ENCODE measurements at regions not wholly inside any gene's neighbourhood (a gene's known extent, or its start where the extent isn't known, plus 50 kb on each side); places are given as distances from the start of the nearest gene placed in this dataset.
A peak's percentile ranks its signal among the peaks of the same experiment; 100 is the strongest.

- no peak overlapping the region for H3K27ac ChIP-seq (ENCODE audit: low read depth, low read length)
- H3K4me1 ChIP-seq (ENCODE audit: control insufficient read depth in 2 of 2, insufficient read depth in 2 of 2, low read length in 2 of 2) = no peaks in the 10 kb centered on the region
- Mint-ChIP-seq H3K27ac (no peak overlapping the region), H3K4me3 (no peak overlapping the region), H3K27me3 (peaks cover 0 to 19% (median 4%) of the 10 kb centered on the region in 5 donors), H3K9me3 (peaks cover 0 to 7% (median 0%) of the 10 kb centered on the region in 11 donors), H3K36me3 (no peaks in the 10 kb centered on the region), H3K4me1 (peaks cover 0 to 2% (median 0%) of the 10 kb centered on the region in 7 donors)
- ChIA-PET POLR2A (no interaction called here), CTCF (no interaction called here)
- H3K9me3 ChIP-seq (ENCODE audit: control insufficient read depth in 2 of 3, low read length in 3 of 3) = no peaks in the 10 kb centered on the region
- DNase-seq (no peak), ATAC-seq (no peak)
- H3K36me3 ChIP-seq (ENCODE audit: control insufficient read depth in 2 of 3, insufficient read depth in 3 of 3, low read length in 3 of 3) = no peaks in the 10 kb centered on the region
- intact Hi-C loops (cut with micrococcal nuclease) = no loop called here
- H3K27me3 ChIP-seq (ENCODE audit: control insufficient read depth in 2 of 2, insufficient read depth in 2 of 2, low read length in 2 of 2) = no peaks in the 10 kb centered on the region
- no peak overlapping the region for H3K4me3 ChIP-seq (ENCODE audit: low read length)
Observed at GRCh38 chr6:71486461-71486860, 197.8 kb downstream of the OGFRL1 start.

GRCh38 chr6:71488186-71488585 is 199.6 kb downstream of the OGFRL1 start:
- intact Hi-C loops (cut with micrococcal nuclease) = no loop called here
- H3K4me3 ChIP-seq (ENCODE audit: low read length) = no peak overlapping the region
- H3K27me3 ChIP-seq (ENCODE audit: control insufficient read depth in 2 of 2, insufficient read depth in 2 of 2, low read length in 2 of 2) = no peaks in the 10 kb centered on the region
- no peaks in the 10 kb centered on the region for H3K9me3 ChIP-seq (ENCODE audit: control insufficient read depth in 2 of 3, low read length in 3 of 3)
- ChIA-PET CTCF (no interaction called here), POLR2A (no interaction called here)
- no peaks in the 10 kb centered on the region for H3K4me1 ChIP-seq (ENCODE audit: control insufficient read depth in 2 of 2, insufficient read depth in 2 of 2, low read length in 2 of 2)
- no peaks in the 10 kb centered on the region for H3K36me3 ChIP-seq (ENCODE audit: control insufficient read depth in 2 of 3, insufficient read depth in 3 of 3, low read length in 3 of 3)
- DNase-seq = no peak
- no peak overlapping the region for H3K4me3 Mint-ChIP-seq
- no peak overlapping the region for H3K27ac Mint-ChIP-seq
- no peak overlapping the region for H3K27ac ChIP-seq (ENCODE audit: low read depth, low read length)
- H3K36me3 Mint-ChIP-seq = no peaks in the 10 kb centered on the region
- peaks cover 0 to 2% (median 0%) of the 10 kb centered on the region in 7 donors for H3K4me1 Mint-ChIP-seq
- peaks cover 0 to 2% (median 0%) of the 10 kb centered on the region in 11 donors for H3K9me3 Mint-ChIP-seq
- peaks cover 0 to 12% (median 5%) of the 10 kb centered on the region in 5 donors for H3K27me3 Mint-ChIP-seq
- ATAC-seq = no peak

GRCh38 chr6:71489736-71490135 is 201.1 kb downstream of the OGFRL1 start:
- no peak overlapping the region for H3K4me3 Mint-ChIP-seq
- H3K36me3 ChIP-seq (ENCODE audit: control insufficient read depth in 2 of 3, insufficient read depth in 3 of 3, low read length in 3 of 3) = no peaks in the 10 kb centered on the region
- no peaks in the 10 kb centered on the region for H3K36me3 Mint-ChIP-seq
- ChIA-PET POLR2A (no interaction called here), CTCF (no interaction called here)
- H3K9me3 Mint-ChIP-seq = peaks cover 0 to 2% (median 0%) of the 10 kb centered on the region in 11 donors
- intact Hi-C loops (cut with micrococcal nuclease) = no loop called here
- no peaks in the 10 kb centered on the region for H3K27me3 ChIP-seq (ENCODE audit: control insufficient read depth in 2 of 2, insufficient read depth in 2 of 2, low read length in 2 of 2)
- H3K4me1 ChIP-seq (ENCODE audit: control insufficient read depth in 2 of 2, insufficient read depth in 2 of 2, low read length in 2 of 2) = no peaks in the 10 kb centered on the region
- H3K27ac Mint-ChIP-seq = no peak overlapping the region
- peaks cover 0 to 10% (median 8%) of the 10 kb centered on the region in 5 donors for H3K27me3 Mint-ChIP-seq
- ATAC-seq = no peak
- no peaks in the 10 kb centered on the region for H3K9me3 ChIP-seq (ENCODE audit: control insufficient read depth in 2 of 3, low read length in 3 of 3)
- DNase-seq = no peak
- no peak overlapping the region for H3K4me3 ChIP-seq (ENCODE audit: low read length)
- peaks cover 0 to 2% (median 0%) of the 10 kb centered on the region in 7 donors for H3K4me1 Mint-ChIP-seq
- no peak overlapping the region for H3K27ac ChIP-seq (ENCODE audit: low read depth, low read length)

GRCh38 chr6:71490876-71491275 is 202.3 kb downstream of the OGFRL1 start:
- H3K27ac Mint-ChIP-seq = no peak overlapping the region
- intact Hi-C loops (cut with micrococcal nuclease) = no loop called here

GRCh38 chr6:71491844-71492243 is 203.2 kb downstream of the OGFRL1 start:
- no peak overlapping the region for H3K27ac ChIP-seq (ENCODE audit: low read depth, low read length)
- no peaks in the 10 kb centered on the region for H3K27me3 ChIP-seq (ENCODE audit: control insufficient read depth in 2 of 2, insufficient read depth in 2 of 2, low read length in 2 of 2)
- no peaks in the 10 kb centered on the region for H3K4me1 ChIP-seq (ENCODE audit: control insufficient read depth in 2 of 2, insufficient read depth in 2 of 2, low read length in 2 of 2)
- no peaks in the 10 kb centered on the region for H3K36me3 ChIP-seq (ENCODE audit: control insufficient read depth in 2 of 3, insufficient read depth in 3 of 3, low read length in 3 of 3)
- H3K4me1 Mint-ChIP-seq = peaks cover 0 to 11% (median 5%) of the 10 kb centered on the region in 7 donors
- no peak overlapping the region for H3K27ac Mint-ChIP-seq
- H3K9me3 ChIP-seq (ENCODE audit: control insufficient read depth in 2 of 3, low read length in 3 of 3) = no peaks in the 10 kb centered on the region
- H3K36me3 Mint-ChIP-seq = no peaks in the 10 kb centered on the region
- DNase-seq (no peak), ATAC-seq (no peak)
- H3K9me3 Mint-ChIP-seq = peaks cover 0 to 2% (median 0%) of the 10 kb centered on the region in 11 donors
- no peak overlapping the region for H3K4me3 Mint-ChIP-seq
- intact Hi-C loops (cut with micrococcal nuclease) = no loop called here
- peaks cover 0 to 14% (median 7%) of the 10 kb centered on the region in 5 donors for H3K27me3 Mint-ChIP-seq
- H3K4me3 ChIP-seq (ENCODE audit: low read length) = no peak overlapping the region
- POLR2A ChIA-PET = no interaction called here
- CTCF ChIA-PET = no interaction called here

More at GRCh38 chr6:71490876-71491275, 202.3 kb downstream of the OGFRL1 start:
- no peaks in the 10 kb centered on the region for H3K27me3 ChIP-seq (ENCODE audit: control insufficient read depth in 2 of 2, insufficient read depth in 2 of 2, low read length in 2 of 2)
- ChIA-PET POLR2A (interaction anchor here (0.6 kb wide), 1 partner anchor 9 kb away, joined by 3 read pairs; no protein-coding TSS in a partner anchor), CTCF (no interaction called here)
- DNase-seq (no peak), ATAC-seq (no peak)
- no peaks in the 10 kb centered on the region for H3K4me1 ChIP-seq (ENCODE audit: control insufficient read depth in 2 of 2, insufficient read depth in 2 of 2, low read length in 2 of 2)
- peaks cover 0 to 2% (median 0%) of the 10 kb centered on the region in 11 donors for H3K9me3 Mint-ChIP-seq
- H3K27ac ChIP-seq (ENCODE audit: low read depth, low read length) = no peak overlapping the region
- peaks cover 0 to 14% (median 7%) of the 10 kb centered on the region in 5 donors for H3K27me3 Mint-ChIP-seq
- H3K4me1 Mint-ChIP-seq = peaks cover 0 to 3% (median under 1%) of the 10 kb centered on the region in 7 donors
- H3K4me3 ChIP-seq (ENCODE audit: low read length) = no peak overlapping the region
- no peaks in the 10 kb centered on the region for H3K9me3 ChIP-seq (ENCODE audit: control insufficient read depth in 2 of 3, low read length in 3 of 3)
- no peaks in the 10 kb centered on the region for H3K36me3 Mint-ChIP-seq
- no peaks in the 10 kb centered on the region for H3K36me3 ChIP-seq (ENCODE audit: control insufficient read depth in 2 of 3, insufficient read depth in 3 of 3, low read length in 3 of 3)
- H3K4me3 Mint-ChIP-seq = no peak overlapping the region

GRCh38 chr6:71492668-71493067 is 204.1 kb downstream of the OGFRL1 start:
- peaks cover 0 to 14% (median 7%) of the 10 kb centered on the region in 5 donors for H3K27me3 Mint-ChIP-seq
- CTCF ChIA-PET = no interaction called here
- intact Hi-C loops (cut with micrococcal nuclease) = no loop called here

GRCh38 chr6:71496018-71496721 is 207.6 kb downstream of the OGFRL1 start:
- Mint-ChIP-seq H3K27ac (peak overlapping the region in 2 of 9 donors; percentile 7 to 24), H3K36me3 (no peaks in the 10 kb centered on the region), H3K4me1 (peaks cover 0 to 11% (median 5%) of the 10 kb centered on the region in 7 donors), H3K27me3 (peaks cover 0 to 14% (median 0%) of the 10 kb centered on the region in 5 donors), H3K4me3 (peak overlapping the region in 7 of 10 donors; percentile 36 to 61 (median 48)), H3K9me3 (no peaks in the 10 kb centered on the region)
- intact Hi-C loops (cut with micrococcal nuclease) = no loop called here
- Histone ChIP-seq H3K27me3 (ENCODE audit: control insufficient read depth in 2 of 2, insufficient read depth in 2 of 2, low read length in 2 of 2) (no peaks in the 10 kb centered on the region), H3K27ac (ENCODE audit: low read depth, low read length) (no peak overlapping the region), H3K4me3 (ENCODE audit: low read length) (no peak overlapping the region), H3K9me3 (ENCODE audit: control insufficient read depth in 2 of 3, low read length in 3 of 3) (no peaks in the 10 kb centered on the region), H3K4me1 (ENCODE audit: control insufficient read depth in 2 of 2, insufficient read depth in 2 of 2, low read length in 2 of 2) (no peaks in the 10 kb centered on the region), H3K36me3 (ENCODE audit: control insufficient read depth in 2 of 3, insufficient read depth in 3 of 3, low read length in 3 of 3) (no peaks in the 10 kb centered on the region)
- ChIA-PET CTCF (no interaction called here), POLR2A (no interaction called here)
- ATAC-seq (no peak), DNase-seq (no peak)

More at GRCh38 chr6:71492668-71493067, 204.1 kb downstream of the OGFRL1 start:
- H3K4me3 ChIP-seq (ENCODE audit: low read length) = no peak overlapping the region
- H3K4me1 ChIP-seq (ENCODE audit: control insufficient read depth in 2 of 2, insufficient read depth in 2 of 2, low read length in 2 of 2) = no peaks in the 10 kb centered on the region
- Mint-ChIP-seq H3K4me1 (peaks cover 0 to 11% (median 5%) of the 10 kb centered on the region in 7 donors), H3K4me3 (no peak overlapping the region), H3K36me3 (no peaks in the 10 kb centered on the region), H3K9me3 (peaks cover 0 to 2% (median 0%) of the 10 kb centered on the region in 11 donors), H3K27ac (no peak overlapping the region)
- H3K36me3 ChIP-seq (ENCODE audit: control insufficient read depth in 2 of 3, insufficient read depth in 3 of 3, low read length in 3 of 3) = no peaks in the 10 kb centered on the region
- no peaks in the 10 kb centered on the region for H3K9me3 ChIP-seq (ENCODE audit: control insufficient read depth in 2 of 3, low read length in 3 of 3)
- ATAC-seq (no peak), DNase-seq (no peak)
- no peaks in the 10 kb centered on the region for H3K27me3 ChIP-seq (ENCODE audit: control insufficient read depth in 2 of 2, insufficient read depth in 2 of 2, low read length in 2 of 2)
- POLR2A ChIA-PET = no interaction called here
- H3K27ac ChIP-seq (ENCODE audit: low read depth, low read length) = no peak overlapping the region
